ENCODE measurements at regions not wholly inside any gene's neighbourhood (a gene's known extent, or its start where the extent isn't known, plus 50 kb on each side); places are given as distances from the start of the nearest gene placed in this dataset.

DNA sequence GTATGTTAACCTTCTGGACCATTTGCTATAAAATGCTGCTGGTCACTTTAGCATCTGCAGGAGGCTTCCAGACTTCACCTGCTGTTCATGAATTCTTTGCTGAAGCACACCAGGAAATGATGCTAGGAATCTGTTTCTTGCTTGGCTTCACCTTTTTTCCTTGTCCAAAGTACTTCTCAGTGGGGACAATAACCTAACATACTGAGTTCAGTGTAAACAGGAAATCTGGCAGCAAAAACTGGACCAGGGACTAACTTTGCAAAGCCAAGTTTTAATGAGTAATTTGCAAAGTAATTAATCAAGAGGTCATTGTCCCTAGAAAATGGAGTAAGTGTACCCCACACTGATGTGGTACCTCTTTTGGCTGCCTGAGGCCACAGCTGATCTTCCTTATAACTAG lies 128.4 kb downstream of the RXFP2 start:
- in situ Hi-C loops (cut with HindIII; ENCODE audit: low sequenced_read_pairs): no loop called here

GRCh38 chr13:31869582-31869981 lies 130.3 kb downstream of the RXFP2 start:
- H3K4me3 ChIP-seq (ENCODE audit: low read depth, low read length): no peak overlapping the region
- DNase-seq (ENCODE audit: low read depth, low spot score): no peak
- TF ChIP-seq, protein P1, sequence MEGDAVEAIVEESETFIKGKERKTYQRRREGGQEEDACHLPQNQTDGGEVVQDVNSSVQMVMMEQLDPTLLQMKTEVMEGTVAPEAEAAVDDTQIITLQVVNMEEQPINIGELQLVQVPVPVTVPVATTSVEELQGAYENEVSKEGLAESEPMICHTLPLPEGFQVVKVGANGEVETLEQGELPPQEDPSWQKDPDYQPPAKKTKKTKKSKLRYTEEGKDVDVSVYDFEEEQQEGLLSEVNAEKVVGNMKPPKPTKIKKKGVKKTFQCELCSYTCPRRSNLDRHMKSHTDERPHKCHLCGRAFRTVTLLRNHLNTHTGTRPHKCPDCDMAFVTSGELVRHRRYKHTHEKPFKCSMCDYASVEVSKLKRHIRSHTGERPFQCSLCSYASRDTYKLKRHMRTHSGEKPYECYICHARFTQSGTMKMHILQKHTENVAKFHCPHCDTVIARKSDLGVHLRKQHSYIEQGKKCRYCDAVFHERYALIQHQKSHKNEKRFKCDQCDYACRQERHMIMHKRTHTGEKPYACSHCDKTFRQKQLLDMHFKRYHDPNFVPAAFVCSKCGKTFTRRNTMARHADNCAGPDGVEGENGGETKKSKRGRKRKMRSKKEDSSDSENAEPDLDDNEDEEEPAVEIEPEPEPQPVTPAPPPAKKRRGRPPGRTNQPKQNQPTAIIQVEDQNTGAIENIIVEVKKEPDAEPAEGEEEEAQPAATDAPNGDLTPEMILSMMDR (IDR thresholded peaks at IDR 0.05; ENCODE audit: low read depth, low read length): no peak
- in situ Hi-C loops (cut with HindIII; ENCODE audit: low sequenced_read_pairs): no loop called here

More for the DNA sequence above, 128.4 kb downstream of the RXFP2 start:
- DNase-seq (ENCODE audit: low read depth, low spot score): no peak
- TF ChIP-seq, protein P1 (IDR thresholded peaks at IDR 0.05; ENCODE audit: low read depth, low read length): no peak
- H3K4me3 ChIP-seq (ENCODE audit: low read depth, low read length): no peak overlapping the region

- in situ Hi-C loops (cut with HindIII; ENCODE audit: low sequenced_read_pairs): no loop called here
- DNase-seq (ENCODE audit: low read depth, low spot score): no peak
- H3K4me3 ChIP-seq (ENCODE audit: low read depth, low read length): no peak overlapping the region
- TF ChIP-seq, protein P1 (IDR thresholded peaks at IDR 0.05; ENCODE audit: low read depth, low read length): no peak
Observed at GRCh38 chr13:31870511-31870910, 131.2 kb downstream of the RXFP2 start.

DNA sequence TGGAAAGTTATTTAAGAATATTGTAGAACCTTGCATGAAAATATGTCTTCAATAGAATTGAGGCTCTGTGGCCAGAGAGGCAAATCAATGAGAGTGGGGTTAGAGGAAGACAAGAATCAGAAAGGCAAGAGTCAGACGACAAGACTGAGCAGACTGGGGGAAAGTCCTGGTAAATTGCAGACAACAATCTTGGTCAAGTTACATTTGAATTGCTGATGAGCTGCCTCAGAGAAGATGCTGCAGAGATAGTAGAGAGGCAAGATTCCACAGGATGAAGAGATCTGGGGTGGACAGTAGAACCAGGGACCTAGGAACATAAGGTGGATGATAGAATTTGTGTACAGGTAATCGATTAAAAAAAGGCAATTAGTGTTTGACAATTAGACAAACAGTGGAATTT lies 133.8 kb downstream of the RXFP2 start:
- TF ChIP-seq, protein P1 (IDR thresholded peaks at IDR 0.05; ENCODE audit: low read depth, low read length): no peak

GRCh38 chr13:31875134-31875533 lies 135.8 kb downstream of the RXFP2 start:
- in situ Hi-C loops (cut with HindIII; ENCODE audit: low sequenced_read_pairs): no loop called here
- DNase-seq (ENCODE audit: low read depth, low spot score): no peak

More for the DNA sequence above, 133.8 kb downstream of the RXFP2 start:
- no peak overlapping the region for H3K4me3 ChIP-seq (ENCODE audit: low read depth, low read length)
- no peak for DNase-seq (ENCODE audit: low read depth, low spot score)
- in situ Hi-C loops (cut with HindIII; ENCODE audit: low sequenced_read_pairs): no loop called here

DNA sequence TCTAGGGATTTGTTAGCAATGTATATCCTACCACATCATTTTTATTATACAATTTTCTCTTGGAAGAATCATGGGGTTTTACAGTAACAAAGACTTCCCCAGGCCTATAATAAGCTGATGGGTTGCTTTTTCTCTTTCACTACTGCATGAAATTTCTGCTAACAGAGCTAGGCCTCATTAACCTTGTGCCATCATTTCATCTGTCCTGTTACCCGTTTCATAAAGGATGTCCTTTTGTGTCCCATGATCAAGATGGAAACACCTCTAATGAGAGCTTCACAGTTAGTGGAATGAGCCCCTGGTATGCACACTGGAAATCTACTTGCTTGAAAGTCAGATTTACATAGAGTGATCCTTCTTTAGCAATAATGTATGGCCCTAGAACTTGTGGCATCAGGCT lies 138.7 kb downstream of the RXFP2 start:
- in situ Hi-C loops (cut with HindIII; ENCODE audit: low sequenced_read_pairs): no loop called here
- no peak overlapping the region for H3K4me3 ChIP-seq (ENCODE audit: low read depth, low read length)
- TF ChIP-seq, protein P1 (IDR thresholded peaks at IDR 0.05; ENCODE audit: low read depth, low read length): no peak
- DNase-seq (ENCODE audit: low read depth, low spot score): no peak

More at GRCh38 chr13:31875134-31875533, 135.8 kb downstream of the RXFP2 start:
- no peak overlapping the region for H3K4me3 ChIP-seq (ENCODE audit: low read depth, low read length)
- TF ChIP-seq, protein P1 (IDR thresholded peaks at IDR 0.05; ENCODE audit: low read depth, low read length): no peak

GRCh38 chr13:31878495-31878894 lies 139.2 kb downstream of the RXFP2 start:
- TF ChIP-seq, protein P1 (IDR thresholded peaks at IDR 0.05; ENCODE audit: low read depth, low read length): no peak

More at GRCh38 chr13:31878495-31878894, 139.2 kb downstream of the RXFP2 start:
- no peak for DNase-seq (ENCODE audit: low read depth, low spot score)
- in situ Hi-C loops (cut with HindIII; ENCODE audit: low sequenced_read_pairs): no loop called here
- no peak overlapping the region for H3K4me3 ChIP-seq (ENCODE audit: low read depth, low read length)
